ENCODE measurements at regions not wholly inside any gene's neighbourhood (a gene's known extent, or its start where the extent isn't known, plus 50 kb on each side); places are given as distances from the start of the nearest gene placed in this dataset.

DNA sequence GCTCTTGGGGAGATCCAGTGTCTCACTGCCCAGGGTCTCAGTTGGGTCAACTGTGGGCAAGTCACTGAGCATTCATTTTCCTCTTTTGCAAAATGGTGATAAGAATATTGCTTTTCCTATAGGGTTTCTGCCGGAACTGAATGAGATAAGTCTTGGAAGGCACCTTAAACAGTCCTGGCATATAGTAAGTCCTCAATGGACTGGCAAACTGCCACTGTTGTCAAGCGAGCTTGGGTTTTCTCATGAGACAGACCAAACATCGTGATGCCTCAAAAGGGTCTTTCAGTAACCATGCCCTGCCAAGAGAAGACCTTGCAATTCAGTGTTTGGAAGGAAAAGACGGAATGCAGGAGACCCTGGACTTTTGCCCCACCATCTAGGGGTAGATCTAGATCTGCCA lies 251.5 kb downstream of the WDR11 start:
- no peak overlapping the region for H3K4me3 ChIP-seq (ENCODE audit: low read depth, low read length)
- TF ChIP-seq, protein P1, sequence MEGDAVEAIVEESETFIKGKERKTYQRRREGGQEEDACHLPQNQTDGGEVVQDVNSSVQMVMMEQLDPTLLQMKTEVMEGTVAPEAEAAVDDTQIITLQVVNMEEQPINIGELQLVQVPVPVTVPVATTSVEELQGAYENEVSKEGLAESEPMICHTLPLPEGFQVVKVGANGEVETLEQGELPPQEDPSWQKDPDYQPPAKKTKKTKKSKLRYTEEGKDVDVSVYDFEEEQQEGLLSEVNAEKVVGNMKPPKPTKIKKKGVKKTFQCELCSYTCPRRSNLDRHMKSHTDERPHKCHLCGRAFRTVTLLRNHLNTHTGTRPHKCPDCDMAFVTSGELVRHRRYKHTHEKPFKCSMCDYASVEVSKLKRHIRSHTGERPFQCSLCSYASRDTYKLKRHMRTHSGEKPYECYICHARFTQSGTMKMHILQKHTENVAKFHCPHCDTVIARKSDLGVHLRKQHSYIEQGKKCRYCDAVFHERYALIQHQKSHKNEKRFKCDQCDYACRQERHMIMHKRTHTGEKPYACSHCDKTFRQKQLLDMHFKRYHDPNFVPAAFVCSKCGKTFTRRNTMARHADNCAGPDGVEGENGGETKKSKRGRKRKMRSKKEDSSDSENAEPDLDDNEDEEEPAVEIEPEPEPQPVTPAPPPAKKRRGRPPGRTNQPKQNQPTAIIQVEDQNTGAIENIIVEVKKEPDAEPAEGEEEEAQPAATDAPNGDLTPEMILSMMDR (IDR thresholded peaks at IDR 0.05; ENCODE audit: borderline replicate concordance, insufficient read depth, low read depth, low read length), result no peak

DNA sequence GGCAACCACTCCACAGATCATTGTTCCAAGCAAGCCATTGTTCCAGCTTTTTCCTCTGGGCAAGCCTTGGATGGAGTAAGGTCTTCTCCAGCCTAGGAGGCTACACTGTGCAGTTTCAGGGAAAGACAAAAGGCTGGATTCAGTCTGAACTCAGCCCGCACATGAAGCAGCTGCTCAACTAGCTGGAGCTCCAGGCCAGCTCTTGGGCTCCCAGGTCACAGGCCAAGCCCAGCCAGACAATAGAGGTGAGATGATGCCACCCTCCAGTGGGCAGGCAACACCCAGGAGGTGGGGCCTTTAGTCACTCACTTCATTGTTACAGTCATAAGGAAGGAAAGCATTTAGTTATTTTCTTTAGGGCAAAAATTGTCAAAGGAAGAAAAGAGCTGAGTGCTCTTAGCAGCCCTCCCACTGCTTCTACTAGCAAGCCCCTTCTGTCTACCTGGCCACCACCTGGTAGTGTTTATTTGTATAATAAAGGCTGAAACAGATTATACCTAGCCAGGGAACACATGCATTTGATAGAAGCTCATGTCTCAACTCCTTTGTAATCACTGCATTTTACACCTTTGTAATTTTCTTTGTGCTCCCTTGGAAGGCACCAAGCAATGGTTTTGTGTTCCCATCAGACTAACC lies 253.4 kb downstream of the WDR11 start:
- TF ChIP-seq, protein P1 (IDR thresholded peaks at IDR 0.05; ENCODE audit: borderline replicate concordance, insufficient read depth, low read depth, low read length), result no peak
- no peak overlapping the region for H3K4me3 ChIP-seq (ENCODE audit: low read depth, low read length)

DNA sequence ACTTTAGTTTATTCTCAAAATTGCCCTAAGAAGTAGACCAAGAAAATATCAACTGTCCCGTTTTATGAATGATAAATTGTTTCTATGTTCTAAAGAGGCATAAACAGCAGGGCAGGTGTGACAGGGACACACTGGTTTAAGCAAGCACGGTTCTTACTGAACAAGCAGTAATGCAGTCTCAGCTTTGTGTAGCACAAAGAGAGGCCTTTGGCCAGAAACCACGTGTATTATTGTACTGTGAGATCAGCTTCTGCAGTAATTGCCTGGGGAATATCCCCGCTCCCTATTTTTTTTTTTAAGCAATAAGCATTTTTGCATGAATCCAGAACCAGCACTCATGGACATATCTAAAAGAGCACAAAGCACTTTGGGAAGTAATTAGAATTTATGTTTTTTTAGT lies 255.4 kb downstream of the WDR11 start:
- H3K4me3 ChIP-seq (ENCODE audit: low read depth, low read length), result no peak overlapping the region
- TF ChIP-seq, protein P1 (IDR thresholded peaks at IDR 0.05; ENCODE audit: borderline replicate concordance, insufficient read depth, low read depth, low read length), result no peak

DNA sequence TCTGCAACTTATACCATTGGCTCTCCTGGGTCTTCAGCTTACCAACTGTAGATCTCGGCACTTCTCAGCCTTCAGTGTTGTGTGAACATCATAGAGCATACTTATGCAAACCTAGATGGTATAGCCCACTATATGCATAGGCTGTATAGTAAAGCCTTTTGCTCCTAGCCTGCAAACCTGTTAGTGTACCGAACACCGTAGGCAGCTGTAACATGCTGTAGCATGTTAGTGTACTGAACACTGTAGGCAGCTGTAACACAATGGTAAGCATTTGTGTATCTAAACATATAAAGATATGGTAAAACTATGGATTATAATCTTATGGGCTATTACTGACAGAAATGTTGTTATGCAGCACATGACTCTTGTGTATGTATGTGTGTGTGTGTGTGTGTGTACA lies 256.9 kb downstream of the WDR11 start:
- TF ChIP-seq, protein P1 (IDR thresholded peaks at IDR 0.05; ENCODE audit: borderline replicate concordance, insufficient read depth, low read depth, low read length), result no peak
- no peak overlapping the region for H3K4me3 ChIP-seq (ENCODE audit: low read depth, low read length)

DNA sequence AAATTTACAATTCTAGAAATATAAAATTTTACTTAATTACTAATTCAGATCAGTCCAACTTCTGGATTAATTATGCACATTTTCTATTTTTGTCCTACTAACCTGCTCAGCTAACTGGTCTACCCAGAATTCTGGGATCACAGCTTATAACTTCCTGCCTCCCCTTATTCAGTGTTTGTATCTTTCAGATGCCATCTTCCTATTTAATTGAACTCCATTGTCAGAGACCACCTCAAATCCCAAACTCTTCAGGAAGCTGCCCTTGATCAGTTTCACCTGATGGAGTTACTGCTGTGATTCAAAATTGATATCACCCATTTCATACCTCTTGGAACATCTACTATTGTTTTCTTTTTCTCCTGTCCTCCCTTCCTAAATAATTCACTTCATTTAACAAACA lies 259.2 kb downstream of the WDR11 start:
- no peak overlapping the region for H3K4me3 ChIP-seq (ENCODE audit: low read depth, low read length)
- TF ChIP-seq, protein P1 (IDR thresholded peaks at IDR 0.05; ENCODE audit: borderline replicate concordance, insufficient read depth, low read depth, low read length), result no peak

DNA sequence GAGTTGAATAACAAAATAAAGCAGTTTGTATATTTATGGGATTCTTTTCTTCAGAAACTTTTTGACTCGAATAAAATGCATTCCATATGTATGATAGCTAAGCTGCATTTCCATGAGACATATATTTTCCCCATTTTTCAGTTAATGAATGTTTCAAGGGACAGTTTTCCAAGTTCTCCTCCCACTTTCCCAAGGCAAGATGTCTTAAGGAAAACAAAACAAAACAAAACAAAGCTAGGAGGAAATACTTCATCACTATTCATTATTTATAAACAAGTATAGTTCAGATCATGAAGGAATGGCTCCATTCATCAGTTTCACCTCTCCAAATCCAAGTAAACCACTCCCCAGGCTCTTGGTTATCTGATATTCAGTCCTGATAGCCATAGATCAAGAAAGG lies 261.0 kb downstream of the WDR11 start:
- TF ChIP-seq, protein P1 (IDR thresholded peaks at IDR 0.05; ENCODE audit: borderline replicate concordance, insufficient read depth, low read depth, low read length), result no peak
- no peak overlapping the region for H3K4me3 ChIP-seq (ENCODE audit: low read depth, low read length)

DNA sequence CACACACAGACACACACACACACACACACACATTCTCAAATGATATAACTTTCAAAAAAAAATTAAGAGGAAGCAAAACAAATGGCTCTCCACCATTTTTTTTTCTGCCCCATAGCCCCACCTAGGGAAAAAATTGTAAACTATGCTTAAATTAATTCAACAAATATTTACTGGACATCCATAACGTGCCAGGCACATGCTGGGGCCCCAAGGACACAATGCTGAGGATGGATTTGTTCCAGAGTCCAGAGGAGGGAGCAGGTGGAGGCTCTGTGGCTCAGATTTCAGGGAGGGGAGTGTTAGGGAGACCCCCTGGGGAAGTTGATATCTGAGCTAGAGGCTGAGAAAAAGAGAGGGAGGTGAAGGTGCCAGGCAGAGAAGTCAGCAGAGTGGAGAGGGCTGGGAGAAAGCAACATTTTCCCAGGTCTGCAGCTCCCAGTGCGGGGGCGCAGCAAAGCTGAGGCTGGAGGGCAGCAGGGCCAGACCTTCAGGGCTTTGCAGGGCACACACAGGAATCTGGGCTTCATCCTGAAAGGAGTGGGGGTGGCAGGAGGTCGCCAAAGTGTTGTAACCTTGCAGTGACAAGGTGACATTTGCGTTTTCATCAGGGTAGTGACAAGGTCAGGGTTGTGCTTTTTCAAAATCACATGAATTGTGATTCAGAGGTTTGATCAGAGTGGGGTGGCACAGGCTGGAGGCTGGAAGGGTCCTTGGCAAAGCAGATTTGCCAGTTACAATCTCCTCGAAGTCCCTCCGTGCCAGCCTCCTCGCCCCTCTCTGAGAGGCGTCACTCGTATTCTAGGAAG lies 261.6 kb downstream of the WDR11 start:
- no peak overlapping the region for H3K4me3 ChIP-seq (ENCODE audit: low read depth, low read length)
- TF ChIP-seq, protein P1 (IDR thresholded peaks at IDR 0.05; ENCODE audit: borderline replicate concordance, insufficient read depth, low read depth, low read length), result no peak
